Stimulated activated CD4-positive, alpha-beta T cell treated with anti-CD3 and anti-CD28 coated beads, Interleukin-2, amount 100 ng/mL, for 4 hours (primary cell): ENCODE measurements at regions not wholly inside any gene's neighbourhood (a gene's known extent, or its start where the extent isn't known, plus 50 kb on each side); places are given as distances from the start of the nearest gene placed in this dataset.
A peak's percentile ranks its signal among the peaks of the same experiment; 100 is the strongest.

Experiments used
- DNase-seq: peaks from one replicate; pipeline ENCODE4 v3.0.0-alpha.2; 2020; ENCODE audit warnings: low read depth

- DNase-seq = peak; percentile 64
Observed at GRCh38 chr9:89999534-90000370, 394.9 kb downstream of the GADD45G start.

GRCh38 chr9:90000925-90001324 is 396.1 kb downstream of the GADD45G start:
- DNase-seq = no peak

GRCh38 chr9:90001747-90002146 is 396.9 kb downstream of the GADD45G start:
- DNase-seq = no peak

- DNase-seq = no peak
Observed at GRCh38 chr9:90002397-90003271, 397.8 kb downstream of the GADD45G start.

DNA sequence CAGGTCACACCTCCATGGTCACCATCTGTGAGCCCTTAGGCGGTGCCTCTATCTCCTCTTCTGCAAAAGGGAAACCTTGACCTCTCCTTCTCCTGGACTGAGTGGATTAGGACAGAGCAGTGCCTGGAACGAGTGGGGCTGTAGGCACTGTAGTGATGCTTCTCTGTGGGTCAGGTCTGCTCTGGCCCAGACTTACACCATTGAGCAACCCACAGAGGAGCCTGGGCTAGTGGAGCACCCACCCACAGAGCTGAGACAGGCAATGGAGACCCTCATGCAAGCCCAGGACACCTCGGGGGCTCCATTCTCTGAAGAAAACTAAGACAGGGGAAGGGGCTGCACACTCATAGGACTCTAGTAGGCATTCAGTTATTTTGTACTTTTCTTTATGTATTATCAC is 400.6 kb downstream of the GADD45G start:
- no peak for DNase-seq

DNA sequence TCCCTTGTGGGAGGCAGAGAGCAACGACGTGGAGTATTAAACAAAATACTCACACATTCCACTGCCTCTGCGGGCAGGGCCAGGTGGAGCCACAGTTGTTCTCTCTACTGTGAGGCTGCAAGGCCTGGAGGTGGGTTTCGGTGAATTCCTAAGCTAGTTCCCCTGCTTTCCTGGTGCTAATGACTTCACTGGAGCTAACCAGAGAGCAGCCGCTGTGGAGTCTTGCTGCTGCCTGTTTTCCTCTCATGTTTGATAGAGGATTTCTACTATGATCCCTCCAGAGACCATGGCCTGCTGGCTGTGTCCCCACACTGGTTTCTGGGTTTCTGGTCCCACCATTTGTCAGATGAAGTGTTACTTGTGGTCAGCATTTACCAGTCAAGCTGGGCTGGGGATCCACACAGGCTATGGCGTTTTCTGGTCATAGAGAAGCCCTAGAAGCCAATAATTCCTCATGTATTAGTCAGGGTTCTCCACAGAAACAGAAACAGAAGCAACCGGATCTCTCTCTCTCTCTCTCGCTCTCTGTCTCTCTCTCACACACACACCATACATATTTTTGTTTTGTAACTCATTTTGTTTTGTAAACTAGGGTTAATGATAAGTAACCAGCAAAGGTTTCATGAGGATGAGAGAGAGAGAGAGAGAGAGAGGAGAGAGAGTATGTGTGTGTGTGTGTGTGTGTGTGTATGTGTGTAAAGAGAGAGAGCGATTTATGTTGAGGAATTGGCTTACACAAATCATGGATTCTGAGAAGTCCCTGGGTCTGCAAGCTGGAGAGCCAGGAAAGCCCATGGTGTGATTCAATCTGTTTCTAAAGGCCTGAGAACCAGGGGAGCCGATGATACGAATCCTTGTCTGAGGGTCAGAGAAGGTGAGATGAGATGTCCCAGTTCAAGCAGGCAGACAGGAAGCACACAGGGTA is 403.0 kb downstream of the GADD45G start:
- DNase-seq = no peak

DNA sequence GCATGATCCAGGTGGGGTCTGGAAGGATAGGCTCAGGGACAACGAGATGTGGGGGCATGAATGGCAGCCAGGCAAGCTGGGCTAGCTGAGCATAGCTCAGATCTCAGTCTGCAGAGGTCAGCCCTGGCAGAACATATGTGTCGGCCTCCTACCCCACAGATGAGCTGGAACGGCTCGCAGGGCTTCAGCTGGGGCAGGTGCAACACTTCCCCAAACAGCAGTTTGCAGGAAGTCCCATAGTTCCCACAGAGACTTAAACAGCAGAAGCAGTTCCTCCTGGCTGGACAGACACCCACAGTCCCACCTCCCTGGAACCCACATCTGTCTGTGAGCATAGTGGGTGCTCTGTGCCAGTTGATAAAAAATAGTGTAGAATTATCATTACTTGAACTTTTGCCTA is 404.6 kb downstream of the GADD45G start:
- DNase-seq = no peak

- no peak for DNase-seq
Observed at GRCh38 chr9:90010793-90011192, 406.0 kb downstream of the GADD45G start.

DNA sequence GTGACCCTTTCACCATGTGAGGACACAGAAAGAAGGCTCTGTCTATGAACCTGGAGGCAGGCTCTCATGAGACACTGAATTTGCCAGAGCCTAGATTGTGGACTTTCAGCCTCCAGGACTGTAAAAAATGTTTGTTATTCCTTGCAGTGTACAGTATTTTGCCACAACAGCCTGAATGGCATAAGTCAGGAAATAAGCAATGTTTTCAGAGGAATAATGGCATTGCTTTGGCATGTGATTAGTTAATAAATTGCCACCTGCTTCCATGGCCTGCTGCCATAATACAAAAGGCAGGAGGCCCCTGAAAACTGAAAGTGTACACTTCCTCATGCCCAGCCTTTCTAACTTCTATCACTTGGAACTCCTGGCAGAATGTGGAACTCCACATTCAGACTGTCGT is 408.1 kb downstream of the GADD45G start:
- DNase-seq = no peak

DNA sequence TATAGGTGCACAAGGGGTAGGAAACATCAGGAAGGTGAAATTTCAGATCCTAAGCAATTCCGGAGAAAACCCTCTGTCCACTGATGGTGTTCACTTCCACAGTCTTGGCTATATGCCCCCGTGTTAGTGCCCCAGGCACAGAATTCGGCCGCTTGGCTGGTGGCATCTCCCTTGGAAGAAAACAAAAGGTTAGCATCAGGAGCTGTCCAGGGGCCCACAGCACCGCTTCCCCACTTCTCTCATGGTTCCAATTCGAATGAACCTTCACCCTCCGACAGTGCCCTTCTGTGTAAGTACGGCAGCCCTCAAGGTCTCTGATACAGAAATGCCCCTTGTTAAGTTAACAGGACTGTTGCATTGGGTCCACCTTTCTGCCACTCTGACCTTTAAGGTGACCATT is 409.0 kb downstream of the GADD45G start:
- no peak for DNase-seq

DNA sequence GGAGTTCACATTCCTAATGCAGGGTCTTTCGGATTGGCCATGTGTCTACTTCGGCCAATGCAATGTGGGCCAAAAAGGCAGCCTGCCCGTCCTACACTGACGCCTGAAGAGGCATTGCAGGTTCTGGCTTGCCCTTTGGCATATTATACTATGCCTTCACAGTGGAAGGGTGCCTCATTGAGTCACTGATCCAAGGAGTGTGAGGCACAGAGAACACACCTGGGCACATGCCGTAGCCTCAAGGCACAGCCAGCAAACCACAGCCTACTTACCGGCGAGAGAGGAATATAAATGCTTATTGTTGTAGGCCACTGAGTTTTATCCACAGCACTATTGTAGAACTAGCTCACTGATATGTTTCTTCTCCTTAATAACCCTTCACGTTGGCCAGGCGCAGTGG is 409.6 kb downstream of the GADD45G start:
- no peak for DNase-seq

- DNase-seq = no peak
Observed at GRCh38 chr9:90016272-90016671, 411.5 kb downstream of the GADD45G start.

- DNase-seq = no peak
Observed at GRCh38 chr9:90017679-90018078, 412.9 kb downstream of the GADD45G start.

DNA sequence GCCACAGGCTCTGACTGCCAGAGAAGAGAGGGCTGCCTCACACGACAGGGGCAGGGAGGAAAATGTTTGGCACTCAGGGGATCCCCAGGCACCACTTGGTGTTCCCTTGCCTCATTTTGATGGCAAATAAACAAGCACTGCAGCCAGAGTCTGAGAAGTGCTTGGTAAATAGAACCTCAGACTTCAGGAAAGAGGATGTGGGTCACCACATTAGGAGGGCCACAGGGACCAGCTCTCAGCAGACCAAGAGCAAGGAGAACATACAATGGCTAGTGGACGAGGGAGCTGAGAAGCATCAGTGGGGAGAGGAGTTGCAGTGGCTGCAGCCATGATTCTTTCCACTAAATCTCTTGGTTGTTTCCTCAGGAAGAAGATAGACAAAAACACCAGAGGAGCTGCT is 413.9 kb downstream of the GADD45G start:
- no peak for DNase-seq

GRCh38 chr9:90019626-90020025 is 414.8 kb downstream of the GADD45G start:
- DNase-seq = no peak

GRCh38 chr9:90020276-90020871 is 415.6 kb downstream of the GADD45G start:
- DNase-seq = no peak

DNA sequence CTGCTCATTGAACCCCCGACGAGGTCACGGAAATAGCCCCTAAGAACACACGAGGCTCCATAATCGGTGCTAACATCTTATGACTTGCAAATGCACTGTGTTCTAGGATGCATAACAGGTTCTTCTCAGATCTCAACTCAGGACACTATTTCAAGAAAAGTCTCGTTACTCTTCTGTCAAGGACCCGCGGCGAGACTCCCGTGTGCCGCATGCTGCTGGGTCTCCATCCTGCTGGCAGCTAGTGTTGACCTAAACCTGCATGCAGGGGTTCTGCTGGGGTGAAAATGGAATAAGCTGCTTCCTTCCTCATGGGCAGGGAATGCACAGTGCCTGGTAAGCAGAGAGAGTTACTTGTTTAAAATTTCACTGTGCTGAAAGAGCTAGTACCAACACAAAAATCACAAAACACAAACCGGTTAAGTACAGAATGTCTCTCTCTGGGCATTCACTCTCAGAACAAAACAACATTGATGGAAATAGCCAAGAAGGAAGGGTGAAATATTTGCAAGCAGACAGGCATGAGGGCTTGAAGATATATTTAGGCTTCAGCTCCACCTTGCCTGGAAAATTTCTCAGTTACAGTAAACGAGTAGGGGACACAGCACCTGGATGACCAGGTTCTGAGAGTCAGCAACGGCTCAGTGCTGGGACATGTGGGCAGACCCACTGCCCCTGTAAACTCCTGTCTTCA is 416.5 kb downstream of the GADD45G start:
- DNase-seq = no peak

DNA sequence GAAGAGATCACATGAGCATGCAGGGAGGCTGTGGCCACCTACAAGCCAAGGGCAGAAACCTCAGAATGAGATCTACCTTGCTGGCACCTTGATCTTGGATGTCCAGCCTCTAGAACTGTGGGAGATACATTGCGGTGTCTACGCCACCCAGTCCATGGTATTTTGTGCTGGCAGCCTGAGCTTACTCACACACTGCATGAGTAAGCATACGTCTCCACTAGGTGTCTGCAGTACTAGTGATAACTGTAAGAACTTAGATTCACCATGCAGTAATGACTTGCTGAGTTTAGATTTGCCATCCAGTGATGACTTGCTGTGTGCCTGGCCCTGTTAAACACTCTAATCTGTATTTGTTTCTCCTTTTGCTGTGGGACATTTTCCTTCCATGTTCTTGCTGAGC is 417.7 kb downstream of the GADD45G start:
- no peak for DNase-seq

GRCh38 chr9:90023861-90024260 is 419.0 kb downstream of the GADD45G start:
- no peak for DNase-seq

- DNase-seq = no peak
Observed at GRCh38 chr9:90024409-90024808, 419.6 kb downstream of the GADD45G start.

DNA sequence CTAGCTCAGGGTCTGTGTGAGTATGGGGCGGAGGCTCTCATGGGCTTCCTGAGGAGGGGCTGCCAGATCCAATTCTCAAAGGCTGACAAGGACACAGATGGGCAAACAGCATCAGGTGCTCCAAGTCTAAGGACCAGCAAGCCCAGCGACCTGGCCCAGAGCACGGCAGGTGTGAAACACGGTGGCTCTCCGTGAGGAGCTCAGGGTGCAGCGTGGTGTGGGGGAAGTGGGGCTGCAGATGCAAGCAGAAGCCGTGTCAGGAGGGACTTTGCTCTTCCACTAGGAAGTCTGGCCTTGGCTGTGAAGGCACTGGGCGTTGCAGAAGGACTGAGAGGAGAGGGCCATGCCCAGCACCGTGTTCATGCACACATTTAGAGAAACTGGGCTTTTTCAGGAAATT is 420.0 kb downstream of the GADD45G start:
- no peak for DNase-seq
